GM23248 (cell line): ENCODE measurements at regions not wholly inside any gene's neighbourhood (a gene's known extent, or its start where the extent isn't known, plus 50 kb on each side); places are given as distances from the start of the nearest gene placed in this dataset.

Source experiments
- EZH2 ChIP-seq: fragments of 200-600 bp; sonication (generic); IDR thresholded peaks from 2 replicates; pipeline ENCODE4 v1.6.1; 2018; ENCODE audit warnings: antibody characterized with exemption, mild to moderate bottlenecking; ENCODE audit not compliant: insufficient read depth, poor library complexity, severe bottlenecking
- EZH2phosphoT487 ChIP-seq: fragments of 200-600 bp; sonication (generic); IDR thresholded peaks from 2 replicates; pipeline ENCODE4 v1.6.1; 2018; ENCODE audit warnings: antibody characterized with exemption, moderate library complexity, mild to moderate bottlenecking, low read depth; ENCODE audit not compliant: insufficient read depth

GRCh38 chr22:27420195-27420816, 381.2 kb downstream of the MN1 start:
- TF ChIP-seq EZH2phosphoT487 (no peak), EZH2 (no peak)
